PFSK-1 (cell line): ENCODE measurements at regions not wholly inside any gene's neighbourhood (a gene's known extent, or its start where the extent isn't known, plus 50 kb on each side); places are given as distances from the start of the nearest gene placed in this dataset.

ENCODE experiments used
- POLR2AphosphoS5 ChIP-seq: IDR thresholded peaks from 2 replicates; pipeline ENCODE4 v1.6.1; 2012; ENCODE audit warnings: low read depth, mild to moderate bottlenecking, control low read depth, low read length, moderate library complexity
- TAF1 ChIP-seq: IDR thresholded peaks from 2 replicates; pipeline ENCODE4 v1.6.1; 2012; ENCODE audit warnings: low read length, control low read depth, borderline replicate concordance; ENCODE audit not compliant: insufficient read depth
- TF ChIP-seq, protein P1 (sequence below), 2 experiments: IDR thresholded peaks; 2 replicates each; pipeline versions ENCODE4 v1.6.1 to v1.8.0; 2011 to 2012; ENCODE audit warnings: low read depth in 2 of 2, low read length in 2 of 2, control low read depth in 1 of 2, inconsistent platforms in 1 of 2, mild to moderate bottlenecking in 1 of 2, moderate library complexity in 1 of 2; ENCODE audit not compliant: insufficient read depth in 1 of 2

DNA sequence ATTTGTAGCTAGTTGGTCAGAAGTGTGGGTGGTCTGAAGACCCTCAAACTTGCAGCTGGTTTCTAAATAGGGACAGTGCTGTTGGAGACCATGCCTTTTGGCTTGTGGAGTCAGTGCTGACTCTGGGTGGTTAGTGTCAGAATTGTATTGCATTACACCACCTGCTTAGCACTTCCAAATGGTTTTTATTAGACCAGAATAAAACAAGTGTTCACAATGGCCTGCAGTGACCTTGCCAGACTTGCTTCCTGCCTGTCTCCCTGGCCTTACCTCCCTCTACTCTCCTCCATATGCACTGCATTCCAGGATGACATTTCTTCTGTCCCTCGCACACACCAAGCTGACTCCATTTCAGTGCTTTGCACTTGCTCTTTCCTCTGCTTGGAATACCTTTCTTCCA, 72.7 kb upstream of the CNIH3 start:
- TF ChIP-seq POLR2AphosphoS5, result no peak
- TF ChIP-seq, protein P1, sequence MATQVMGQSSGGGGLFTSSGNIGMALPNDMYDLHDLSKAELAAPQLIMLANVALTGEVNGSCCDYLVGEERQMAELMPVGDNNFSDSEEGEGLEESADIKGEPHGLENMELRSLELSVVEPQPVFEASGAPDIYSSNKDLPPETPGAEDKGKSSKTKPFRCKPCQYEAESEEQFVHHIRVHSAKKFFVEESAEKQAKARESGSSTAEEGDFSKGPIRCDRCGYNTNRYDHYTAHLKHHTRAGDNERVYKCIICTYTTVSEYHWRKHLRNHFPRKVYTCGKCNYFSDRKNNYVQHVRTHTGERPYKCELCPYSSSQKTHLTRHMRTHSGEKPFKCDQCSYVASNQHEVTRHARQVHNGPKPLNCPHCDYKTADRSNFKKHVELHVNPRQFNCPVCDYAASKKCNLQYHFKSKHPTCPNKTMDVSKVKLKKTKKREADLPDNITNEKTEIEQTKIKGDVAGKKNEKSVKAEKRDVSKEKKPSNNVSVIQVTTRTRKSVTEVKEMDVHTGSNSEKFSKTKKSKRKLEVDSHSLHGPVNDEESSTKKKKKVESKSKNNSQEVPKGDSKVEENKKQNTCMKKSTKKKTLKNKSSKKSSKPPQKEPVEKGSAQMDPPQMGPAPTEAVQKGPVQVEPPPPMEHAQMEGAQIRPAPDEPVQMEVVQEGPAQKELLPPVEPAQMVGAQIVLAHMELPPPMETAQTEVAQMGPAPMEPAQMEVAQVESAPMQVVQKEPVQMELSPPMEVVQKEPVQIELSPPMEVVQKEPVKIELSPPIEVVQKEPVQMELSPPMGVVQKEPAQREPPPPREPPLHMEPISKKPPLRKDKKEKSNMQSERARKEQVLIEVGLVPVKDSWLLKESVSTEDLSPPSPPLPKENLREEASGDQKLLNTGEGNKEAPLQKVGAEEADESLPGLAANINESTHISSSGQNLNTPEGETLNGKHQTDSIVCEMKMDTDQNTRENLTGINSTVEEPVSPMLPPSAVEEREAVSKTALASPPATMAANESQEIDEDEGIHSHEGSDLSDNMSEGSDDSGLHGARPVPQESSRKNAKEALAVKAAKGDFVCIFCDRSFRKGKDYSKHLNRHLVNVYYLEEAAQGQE (IDR thresholded peaks at IDR 0.05; ENCODE audit: insufficient read depth in 1 of 2, low read depth in 2 of 2, low read length in 2 of 2), result 0 out of 4 replicates have a peak, but pooled peaks of 1 of the 2 experiments have one; percentile 36
- no peak for TF ChIP-seq TAF1
